Neural progenitor cell (in vitro differentiated cells): ENCODE measurements at regions not wholly inside any gene's neighbourhood (a gene's known extent, or its start where the extent isn't known, plus 50 kb on each side); places are given as distances from the start of the nearest gene placed in this dataset.
"Not testable (repeated sequence)": the region's sequence is repeated elsewhere in the genome, so short reads cannot be mapped to it uniquely, and the experiment has no call there.

Experiments
- DNase-seq: peaks from one replicate; pipeline ENCODE4 v3.0.0-alpha.2; 2016; ENCODE audit warnings: low spot score
- H2AFZ ChIP-seq: fragments of 200-600 bp; sonication (generic); replicated peaks from 2 replicates; pipeline ENCODE4 v1.6.1; 2016; ENCODE audit warnings: antibody characterized with exemption
- H3F3A ChIP-seq: fragments of 200-600 bp; sonication (generic); 2 replicates; pipeline ENCODE4 v1.6.1; 2016; ENCODE audit warnings: antibody characterized with exemption, low read depth
- H3K27ac ChIP-seq: fragments of 200-600 bp; sonication (generic); 2 replicates; pipeline ENCODE4 v1.5.1; 2016; ENCODE audit warnings: mild to moderate bottlenecking
- H3K27me3 ChIP-seq: fragments of 200-600 bp; sonication (generic); 2 replicates; pipeline ENCODE4 v1.6.1; 2016; ENCODE audit warnings: mild to moderate bottlenecking, moderate library complexity
- H3K36me3 ChIP-seq: fragments of 200-600 bp; sonication (generic); 2 replicates; pipeline ENCODE4 v1.5.1; 2016
- H3K4me1 ChIP-seq: fragments of 200-600 bp; sonication (generic); 2 replicates; pipeline ENCODE4 v1.6.1; 2016; ENCODE audit warnings: mixed run types
- H3K4me2 ChIP-seq: fragments of 200-600 bp; sonication (generic); 2 replicates; pipeline ENCODE4 v1.6.1; 2016
- H3K4me3 ChIP-seq: fragments of 200-600 bp; sonication (generic); 2 replicates; pipeline ENCODE4 v1.5.1; 2016
- H3K79me2 ChIP-seq: fragments of 200-600 bp; sonication (generic); 2 replicates; pipeline ENCODE4 v1.6.1; 2016; ENCODE audit warnings: low read depth
- H3K9ac ChIP-seq: fragments of 200-600 bp; sonication (generic); 2 replicates; pipeline ENCODE4 v1.6.1; 2016
- H3K9me3 ChIP-seq: fragments of 200-600 bp; sonication (generic); 2 replicates; pipeline ENCODE4 v1.5.1; 2016; ENCODE audit warnings: low read depth
- H4K20me1 ChIP-seq: fragments of 200-600 bp; sonication (generic); 2 replicates; pipeline ENCODE4 v1.6.1; 2016; ENCODE audit warnings: low read depth
- H3K27ac Mint-ChIP-seq: 3 replicates; pipeline ENCODE4 v1.8.0; 2021; ENCODE audit warnings: mixed read lengths
- H3K27me3 Mint-ChIP-seq: 2 replicates; pipeline ENCODE4 v1.8.0; 2022; ENCODE audit warnings: low read depth, mild to moderate bottlenecking, inconsistent platforms, moderate library complexity, mixed read lengths; ENCODE audit not compliant: insufficient read depth
- H3K36me3 Mint-ChIP-seq: 3 replicates; pipeline ENCODE4 v1.8.0; 2021; ENCODE audit warnings: mixed read lengths
- H3K4me1 Mint-ChIP-seq: 3 replicates; pipeline ENCODE4 v1.8.0; 2021; ENCODE audit warnings: mixed read lengths
- H3K4me3 Mint-ChIP-seq: 3 replicates; pipeline ENCODE4 v1.8.0; 2021; ENCODE audit warnings: mild to moderate bottlenecking, moderate library complexity, mixed read lengths
- H3K9me3 Mint-ChIP-seq: 3 replicates; pipeline ENCODE4 v1.8.0; 2020; ENCODE audit warnings: mixed read lengths
- CTCF ChIP-seq: fragments of 200-600 bp; sonication (generic); IDR thresholded peaks from 2 replicates; pipeline ENCODE4 v1.5.1; 2017; ENCODE audit warnings: antibody characterized with exemption, mild to moderate bottlenecking
- EZH2 ChIP-seq: fragments of 200-600 bp; sonication (generic); IDR thresholded peaks from 2 replicates; pipeline ENCODE4 v1.6.1; 2017; ENCODE audit warnings: antibody characterized with exemption, mild to moderate bottlenecking, moderate library complexity
- EZH2phosphoT487 ChIP-seq: fragments of 200-600 bp; sonication (generic); IDR thresholded peaks from 2 replicates; pipeline ENCODE4 v1.6.1; 2017; ENCODE audit warnings: antibody characterized with exemption

- H3K4me3 ChIP-seq = no peak overlapping the region
- no peaks in the 10 kb centered on the region for H3K4me1 ChIP-seq
- H3K9ac ChIP-seq = no peak overlapping the region
- no peak for DNase-seq
- H3K27ac Mint-ChIP-seq = no peak overlapping the region
- no peak overlapping the region for H2AFZ ChIP-seq
- no peak overlapping the region for H3K27ac ChIP-seq
- peaks cover 2% of the 10 kb centered on the region for H3K27me3 Mint-ChIP-seq
- H3K9me3 ChIP-seq = no peaks in the 10 kb centered on the region
- no peaks in the 10 kb centered on the region for H3K9me3 Mint-ChIP-seq
- no peak for TF ChIP-seq EZH2
- H3K27me3 ChIP-seq = no peaks in the 10 kb centered on the region
- no peak overlapping the region for H3K4me3 Mint-ChIP-seq
- H3K79me2 ChIP-seq = no peaks in the 10 kb centered on the region
- no peaks in the 10 kb centered on the region for H3K36me3 ChIP-seq
- no peaks in the 10 kb centered on the region for H3K36me3 Mint-ChIP-seq
- no peaks in the 10 kb centered on the region for H3K4me1 Mint-ChIP-seq
- no peaks in the 10 kb centered on the region for H3F3A ChIP-seq
- H4K20me1 ChIP-seq = no peaks in the 10 kb centered on the region
- no peak overlapping the region for H3K4me2 ChIP-seq
Measured at GRCh38 chr13:62407871-62408270, 992.2 kb upstream of the PCDH20 start.

- Histone ChIP-seq H3K9ac (no peak overlapping the region), H3K9me3 (no peaks in the 10 kb centered on the region), H3K36me3 (no peaks in the 10 kb centered on the region), H2AFZ (no peak overlapping the region), H3K79me2 (no peaks in the 10 kb centered on the region), H3K27ac (no peak overlapping the region), H3F3A (no peaks in the 10 kb centered on the region), H4K20me1 (no peaks in the 10 kb centered on the region), H3K4me1 (no peaks in the 10 kb centered on the region), H3K4me2 (no peak overlapping the region), H3K4me3 (no peak overlapping the region), H3K27me3 (no peaks in the 10 kb centered on the region)
- TF ChIP-seq EZH2 (no peak), CTCF (no peak), EZH2phosphoT487 (no peak)
- H3K27ac Mint-ChIP-seq = no peak overlapping the region
- H3K27me3 Mint-ChIP-seq = no peaks in the 10 kb centered on the region
- no peak for DNase-seq
- peaks cover 5% of the 10 kb centered on the region for H3K4me1 Mint-ChIP-seq
- no peak overlapping the region for H3K4me3 Mint-ChIP-seq
- H3K36me3 Mint-ChIP-seq = no peaks in the 10 kb centered on the region
- no peaks in the 10 kb centered on the region for H3K9me3 Mint-ChIP-seq
Measured at GRCh38 chr13:62388515-62388914, 972.9 kb upstream of the PCDH20 start.

GRCh38 chr13:62387647-62388046, 972.0 kb upstream of the PCDH20 start:
- H3K4me2 ChIP-seq = no peak overlapping the region

GRCh38 chr13:62379241-62379640, 963.6 kb upstream of the PCDH20 start:
- not testable (repeated sequence) for H3K27me3 ChIP-seq, H3K79me2 ChIP-seq, H3K9ac ChIP-seq, H3K27ac ChIP-seq, H3K4me3 Mint-ChIP-seq, H2AFZ ChIP-seq, H3K36me3 Mint-ChIP-seq, H3K4me3 ChIP-seq, H3K9me3 Mint-ChIP-seq, DNase-seq, H4K20me1 ChIP-seq, H3K36me3 ChIP-seq, H3K4me1 Mint-ChIP-seq, H3K9me3 ChIP-seq, H3K27me3 Mint-ChIP-seq, H3F3A ChIP-seq, H3K4me1 ChIP-seq, H3K4me2 ChIP-seq, H3K27ac Mint-ChIP-seq

More at GRCh38 chr13:62387647-62388046, 972.0 kb upstream of the PCDH20 start:
- Mint-ChIP-seq H3K36me3 (no peaks in the 10 kb centered on the region), H3K4me3 (no peak overlapping the region), H3K27ac (peak overlapping the region; percentile 1), H3K27me3 (no peaks in the 10 kb centered on the region), H3K4me1 (peaks cover 5% of the 10 kb centered on the region), H3K9me3 (no peaks in the 10 kb centered on the region)
- H2AFZ ChIP-seq = no peak overlapping the region
- no peaks in the 10 kb centered on the region for H3K79me2 ChIP-seq
- TF ChIP-seq CTCF (peak; percentile 62), EZH2phosphoT487 (no peak)
- H3K4me1 ChIP-seq = no peaks in the 10 kb centered on the region
- no peaks in the 10 kb centered on the region for H3K9me3 ChIP-seq
- H3K4me3 ChIP-seq = no peak overlapping the region
- H3K9ac ChIP-seq = no peak overlapping the region
- peak; percentile 24 for DNase-seq
- no peaks in the 10 kb centered on the region for H3K36me3 ChIP-seq
- no peaks in the 10 kb centered on the region for H3K27me3 ChIP-seq
- no peaks in the 10 kb centered on the region for H4K20me1 ChIP-seq
- no peak overlapping the region for H3K27ac ChIP-seq
- H3F3A ChIP-seq = no peaks in the 10 kb centered on the region
